GM12873 (cell line): ENCODE measurements at regions not wholly inside any gene's neighbourhood (a gene's known extent, or its start where the extent isn't known, plus 50 kb on each side); places are given as distances from the start of the nearest gene placed in this dataset.

ENCODE experiments used
- TF ChIP-seq, protein P1 (sequence below): IDR thresholded peaks from 2 replicates; pipeline ENCODE4 v1.5.1; 2012; ENCODE audit warnings: low read depth, mild to moderate bottlenecking, moderate library complexity, low read length, control low read depth; ENCODE audit not compliant: insufficient read depth; ENCODE audit errors: missing control alignments

DNA sequence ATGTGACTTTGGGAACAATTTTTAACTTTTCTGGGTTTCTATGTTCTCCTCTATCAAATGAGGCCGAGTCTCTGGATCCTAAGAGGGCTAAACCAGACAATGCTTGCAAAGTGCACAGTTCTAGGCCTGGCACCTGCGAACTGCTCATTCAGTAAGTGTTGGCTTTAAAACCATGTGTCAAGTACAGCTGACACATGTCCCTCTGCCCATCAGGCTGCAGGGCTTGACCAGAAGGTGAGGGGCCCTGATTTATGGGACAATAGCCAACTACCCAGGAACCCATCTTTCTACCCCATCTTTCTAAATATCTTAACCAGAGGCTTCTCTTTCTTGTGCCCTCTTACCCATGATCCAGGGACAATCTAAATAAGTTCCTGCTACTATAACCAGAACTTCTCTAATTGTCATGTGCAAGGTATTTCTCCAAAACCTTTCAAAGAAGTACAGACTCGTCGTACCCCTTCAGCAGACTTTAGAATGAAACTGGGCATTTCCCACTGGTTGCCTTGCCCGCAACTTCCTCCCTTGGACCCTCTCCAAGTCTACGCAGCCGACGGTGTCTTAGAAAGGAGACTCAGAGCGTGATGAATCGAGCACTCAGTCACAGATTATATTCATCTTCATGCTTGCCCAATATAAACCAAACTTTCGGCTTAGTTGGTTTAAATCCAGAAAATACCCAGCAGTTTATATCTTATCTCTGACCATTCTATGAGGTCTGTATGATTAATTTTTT lies 69.8 kb upstream of the STEAP1B start:
- TF ChIP-seq, protein P1, sequence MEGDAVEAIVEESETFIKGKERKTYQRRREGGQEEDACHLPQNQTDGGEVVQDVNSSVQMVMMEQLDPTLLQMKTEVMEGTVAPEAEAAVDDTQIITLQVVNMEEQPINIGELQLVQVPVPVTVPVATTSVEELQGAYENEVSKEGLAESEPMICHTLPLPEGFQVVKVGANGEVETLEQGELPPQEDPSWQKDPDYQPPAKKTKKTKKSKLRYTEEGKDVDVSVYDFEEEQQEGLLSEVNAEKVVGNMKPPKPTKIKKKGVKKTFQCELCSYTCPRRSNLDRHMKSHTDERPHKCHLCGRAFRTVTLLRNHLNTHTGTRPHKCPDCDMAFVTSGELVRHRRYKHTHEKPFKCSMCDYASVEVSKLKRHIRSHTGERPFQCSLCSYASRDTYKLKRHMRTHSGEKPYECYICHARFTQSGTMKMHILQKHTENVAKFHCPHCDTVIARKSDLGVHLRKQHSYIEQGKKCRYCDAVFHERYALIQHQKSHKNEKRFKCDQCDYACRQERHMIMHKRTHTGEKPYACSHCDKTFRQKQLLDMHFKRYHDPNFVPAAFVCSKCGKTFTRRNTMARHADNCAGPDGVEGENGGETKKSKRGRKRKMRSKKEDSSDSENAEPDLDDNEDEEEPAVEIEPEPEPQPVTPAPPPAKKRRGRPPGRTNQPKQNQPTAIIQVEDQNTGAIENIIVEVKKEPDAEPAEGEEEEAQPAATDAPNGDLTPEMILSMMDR = no peak

DNA sequence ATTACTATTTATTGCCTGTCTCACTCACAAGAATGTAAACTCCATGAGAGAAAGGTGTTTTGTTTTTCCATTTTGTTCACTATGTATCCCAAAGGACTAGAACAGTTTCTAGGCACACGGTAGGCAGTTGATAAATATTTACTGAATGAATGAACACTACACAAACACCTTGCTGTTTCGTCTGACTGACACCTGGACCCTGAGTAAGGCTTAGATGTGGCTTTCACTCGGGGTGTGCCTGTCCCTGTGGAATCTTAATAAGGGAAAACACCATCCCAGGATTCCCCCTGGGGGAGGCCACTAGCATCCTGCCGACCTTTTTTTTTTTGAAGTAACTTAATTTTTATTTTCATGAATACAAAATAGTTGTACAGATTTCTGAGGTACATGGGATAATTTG lies 66.6 kb upstream of the STEAP1B start:
- TF ChIP-seq, protein P1 = no peak

DNA sequence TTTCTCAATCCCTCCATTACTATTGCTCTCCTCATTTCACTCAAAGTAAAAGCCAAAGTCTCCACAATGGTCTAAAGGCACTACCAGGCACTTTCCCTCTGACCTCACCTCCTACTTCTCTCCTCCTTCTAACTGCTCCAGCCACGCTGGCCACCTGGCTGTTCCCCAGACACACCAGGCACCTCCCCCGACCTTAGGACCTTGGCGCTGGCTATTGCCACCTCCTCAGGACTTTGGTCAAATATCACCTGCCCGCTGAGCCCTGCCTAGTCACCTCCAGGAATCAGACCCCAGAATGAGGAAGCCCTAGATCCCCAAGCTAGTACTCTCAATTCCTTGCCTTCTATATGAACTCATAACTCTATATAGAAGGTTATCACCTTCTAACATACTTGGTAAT lies 66.2 kb upstream of the STEAP1B start:
- TF ChIP-seq, protein P1 = no peak

DNA sequence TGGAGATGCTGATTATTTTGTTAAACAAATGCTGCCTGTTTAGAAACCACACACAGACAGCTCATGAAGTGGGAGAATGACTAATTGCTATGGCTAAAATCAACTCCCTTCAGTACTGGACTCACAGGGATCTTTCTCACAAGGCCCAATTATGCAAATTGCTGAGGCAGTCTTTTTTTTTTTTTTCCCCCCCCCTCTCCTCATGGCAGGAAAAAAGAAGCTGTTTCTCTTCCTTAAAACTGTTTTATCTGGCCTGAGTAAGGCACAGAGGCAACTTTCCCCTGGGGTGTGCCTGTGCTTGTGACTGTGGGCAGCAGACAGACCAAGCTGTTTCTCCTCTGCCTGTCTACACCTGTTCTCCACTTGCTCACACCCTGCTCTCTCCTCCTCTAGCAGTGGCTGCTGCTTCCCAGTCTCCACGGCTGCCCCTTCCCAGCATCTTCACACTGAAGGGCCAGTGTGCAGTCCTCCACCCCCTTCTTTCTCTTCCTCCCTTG lies 65.4 kb upstream of the STEAP1B start:
- TF ChIP-seq, protein P1 = no peak

DNA sequence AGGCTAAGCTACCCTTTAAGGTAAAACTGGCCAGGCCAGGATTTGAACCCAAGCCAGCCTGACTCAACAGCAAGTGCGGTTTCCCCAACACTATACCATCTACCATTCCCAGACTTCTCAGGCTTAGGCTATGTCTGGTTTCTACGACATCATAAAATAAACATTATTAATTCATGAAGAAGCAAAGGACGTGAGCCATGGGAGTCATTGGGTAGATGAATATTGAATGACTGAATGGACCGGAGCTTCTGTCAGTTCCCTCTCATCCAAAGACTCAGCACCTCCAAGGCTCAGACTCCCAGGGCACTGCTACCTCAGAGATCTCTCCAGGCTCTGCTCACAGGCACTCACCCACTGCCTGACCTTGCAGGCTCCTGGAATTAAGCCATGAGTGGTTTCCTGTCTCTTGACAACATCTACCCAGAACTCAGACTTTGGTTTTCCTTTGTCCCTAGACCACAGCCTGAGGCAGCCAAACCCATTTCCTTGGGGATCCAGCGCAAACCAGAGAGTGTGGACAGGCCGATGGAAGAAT lies 64.6 kb upstream of the STEAP1B start:
- TF ChIP-seq, protein P1 = no peak

DNA sequence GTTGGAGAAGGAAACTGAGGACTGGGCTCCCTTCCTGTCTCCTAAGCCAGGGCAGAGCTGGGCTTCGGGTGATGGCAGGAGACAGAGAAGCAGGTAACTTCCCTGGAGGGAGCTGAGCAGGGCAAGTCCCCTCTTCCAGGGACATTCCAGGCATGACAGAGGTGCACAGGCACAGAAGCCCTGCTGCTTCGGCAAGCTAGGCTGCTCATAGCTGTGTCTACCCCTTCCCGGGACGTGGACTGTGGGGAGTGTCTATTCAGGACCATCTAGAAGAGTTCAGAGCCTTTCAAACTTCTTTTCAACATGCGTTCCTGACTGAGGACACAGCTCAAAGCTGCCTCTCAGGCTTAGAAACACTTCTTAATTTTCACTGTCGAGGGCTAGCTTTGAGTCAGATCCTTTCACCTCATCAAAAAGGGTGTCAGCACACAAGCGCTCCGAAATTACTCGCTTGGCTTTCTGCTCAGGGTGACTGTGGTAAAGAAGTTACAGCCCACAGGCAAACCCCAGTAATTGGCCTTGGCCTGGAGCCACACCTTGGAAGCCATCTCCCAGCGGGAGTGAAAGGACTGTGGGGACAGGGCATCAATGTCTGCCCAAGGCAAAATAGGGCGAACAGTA lies 63.7 kb upstream of the STEAP1B start:
- TF ChIP-seq, protein P1 = no peak

DNA sequence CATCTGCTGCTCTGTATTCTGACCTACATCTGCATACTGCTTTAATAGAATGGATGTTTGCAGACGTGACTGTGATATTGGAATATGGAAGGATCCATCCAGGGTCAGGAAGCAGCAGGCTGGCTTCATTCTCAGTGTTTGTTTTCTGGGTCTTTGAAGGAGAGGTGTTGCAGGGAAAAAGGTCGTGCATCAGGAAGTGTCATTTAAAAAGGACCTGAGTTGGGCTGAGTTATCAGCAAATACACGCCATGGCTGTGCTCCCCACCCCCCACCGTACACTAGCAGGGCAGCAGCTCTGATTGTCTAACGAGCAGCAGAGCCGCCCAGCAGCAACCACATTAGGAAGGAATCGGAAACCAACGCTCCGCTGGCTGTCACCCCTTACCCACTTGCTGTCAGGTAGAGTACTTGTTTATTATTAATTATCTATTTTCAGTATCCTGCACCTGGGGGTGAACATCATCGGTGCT lies 63.1 kb upstream of the STEAP1B start:
- TF ChIP-seq, protein P1 = no peak
